WTC11 (cell line): ENCODE measurements at regions not wholly inside any gene's neighbourhood (a gene's known extent, or its start where the extent isn't known, plus 50 kb on each side); places are given as distances from the start of the nearest gene placed in this dataset.

ENCODE experiments used
- ATAC-seq: fragments of 200-7000 bp; cut with Tn5 transposase; 2 replicates; pipeline ENCODE4 v1.10.0; 2021; ENCODE audit warnings: mild to moderate bottlenecking, moderate library complexity
- CTCF ChIA-PET: fragments of 300-600 bp; sonication (Branson Sonifier 250); formaldehyde crosslinking; loops from one replicate; lab custom pipeline; 2021; ENCODE audit warnings: antibody characterized with exemption; lab: Charles Lee
- POLR2A ChIA-PET: fragments of 350-600 bp; sonication (Branson Sonifier 250); formaldehyde crosslinking; loops from one replicate; lab custom pipeline; 2021; ENCODE audit warnings: antibody characterized with exemption; lab: Charles Lee
- DNase-seq: peaks from one replicate; pipeline ENCODE4 v3.0.0; 2021; ENCODE audit warnings: low spot score
- H3K27ac Mint-ChIP-seq: 2 replicates; pipeline ENCODE4 v1.8.0; 2021; ENCODE audit warnings: mixed read lengths
- H3K27me3 Mint-ChIP-seq: 2 replicates; pipeline ENCODE4 v1.8.0; 2021; ENCODE audit warnings: low read depth, mild to moderate bottlenecking, moderate library complexity, mixed read lengths
- H3K36me3 Mint-ChIP-seq: 2 replicates; pipeline ENCODE4 v1.8.0; 2021; ENCODE audit warnings: mixed read lengths
- H3K4me1 Mint-ChIP-seq: 2 replicates; pipeline ENCODE4 v1.8.0; 2022; ENCODE audit warnings: mixed read lengths
- H3K4me3 Mint-ChIP-seq: 2 replicates; pipeline ENCODE4 v1.8.0; 2021; ENCODE audit warnings: mild to moderate bottlenecking, moderate library complexity, mixed read lengths
- H3K9me3 Mint-ChIP-seq: 2 replicates; pipeline ENCODE4 v1.8.0; 2021; ENCODE audit warnings: mixed read lengths
- CREM ChIP-seq: sonication (generic); formaldehyde crosslinking; IDR thresholded peaks from 2 replicates; pipeline ENCODE4 v1.8.1; 2022; ENCODE audit warnings: mild to moderate bottlenecking, missing genetic modification reagents, moderate library complexity
- EMX1 ChIP-seq: fragments of 250-450 bp; sonication (Bioruptor Pico); IDR thresholded peaks from 2 replicates; pipeline ENCODE4 v1.8.0; 2021; ENCODE audit warnings: mild to moderate bottlenecking
- FOXK1 ChIP-seq: sonication (generic); formaldehyde crosslinking; IDR thresholded peaks from 2 replicates; pipeline ENCODE4 v1.8.0; 2022; ENCODE audit warnings: mild to moderate bottlenecking, moderate library complexity, missing genetic modification reagents
- GTF2I ChIP-seq: fragments of 250-450 bp; sonication (Bioruptor Pico); conservative IDR thresholded peaks from 2 replicates; pipeline ENCODE4 v1.4.0; 2021; ENCODE audit warnings: mild to moderate bottlenecking
- IRF2 ChIP-seq: sonication (generic); formaldehyde crosslinking; IDR thresholded peaks from 2 replicates; pipeline ENCODE4 v1.8.0; 2022; ENCODE audit warnings: low read depth, missing genetic modification reagents, borderline replicate concordance
- PRRX2 ChIP-seq: fragments of 250-450 bp; sonication (Bioruptor Pico); IDR thresholded peaks from 2 replicates; pipeline ENCODE4 v1.8.0; 2021; ENCODE audit warnings: mild to moderate bottlenecking
- ZNF138 ChIP-seq: sonication (generic); formaldehyde crosslinking; conservative IDR thresholded peaks from 2 replicates; pipeline ENCODE4 v1.8.1; 2022; ENCODE audit warnings: mild to moderate bottlenecking, moderate library complexity, missing genetic modification reagents
- ZNF219 ChIP-seq: sonication (generic); formaldehyde crosslinking; IDR thresholded peaks from 2 replicates; pipeline ENCODE4 v1.8.0; 2023; ENCODE audit warnings: missing genetic modification reagents, mild to moderate bottlenecking, borderline replicate concordance
- ZNF396 ChIP-seq: fragments of 250-450 bp; sonication (Bioruptor Pico); IDR thresholded peaks from 2 replicates; pipeline ENCODE4 v1.8.0; 2021; ENCODE audit warnings: mild to moderate bottlenecking, moderate library complexity, borderline replicate concordance
- ZNF671 ChIP-seq: fragments of 250-450 bp; sonication (Bioruptor Pico); IDR thresholded peaks from 2 replicates; pipeline ENCODE4 v1.8.0; 2021; ENCODE audit warnings: mild to moderate bottlenecking
- TF ChIP-seq, protein P1 (sequence below): sonication (generic); formaldehyde crosslinking; IDR thresholded peaks from 2 replicates; pipeline ENCODE4 v1.8.1; 2022; ENCODE audit warnings: low read depth, missing genetic modification reagents, borderline replicate concordance
- TF ChIP-seq, protein P2 (sequence below): sonication (generic); formaldehyde crosslinking; IDR thresholded peaks from 2 replicates; pipeline ENCODE4 v1.8.1; 2023; ENCODE audit warnings: mild to moderate bottlenecking, missing genetic modification reagents, borderline replicate concordance
- TF ChIP-seq, protein P3 (sequence below): sonication (generic); formaldehyde crosslinking; IDR thresholded peaks from 2 replicates; pipeline ENCODE4 v1.8.0; 2023; ENCODE audit warnings: missing genetic modification reagents, mild to moderate bottlenecking, borderline replicate concordance
- TF ChIP-seq, protein P4 (sequence below): fragments of 250-450 bp; sonication (Bioruptor Pico); IDR thresholded peaks from 2 replicates; pipeline ENCODE4 v2.1.2; 2022; ENCODE audit warnings: mild to moderate bottlenecking, moderate library complexity
- TF ChIP-seq, protein P5 (sequence below): sonication (generic); formaldehyde crosslinking; IDR thresholded peaks from 2 replicates; pipeline ENCODE4 v1.8.1; 2023; ENCODE audit warnings: mild to moderate bottlenecking, missing genetic modification reagents
- TF ChIP-seq, protein P6 (sequence below): sonication (generic); formaldehyde crosslinking; IDR thresholded peaks from 2 replicates; pipeline ENCODE4 v1.8.1; 2022; ENCODE audit warnings: mild to moderate bottlenecking, missing genetic modification reagents, moderate library complexity, borderline replicate concordance

DNA sequence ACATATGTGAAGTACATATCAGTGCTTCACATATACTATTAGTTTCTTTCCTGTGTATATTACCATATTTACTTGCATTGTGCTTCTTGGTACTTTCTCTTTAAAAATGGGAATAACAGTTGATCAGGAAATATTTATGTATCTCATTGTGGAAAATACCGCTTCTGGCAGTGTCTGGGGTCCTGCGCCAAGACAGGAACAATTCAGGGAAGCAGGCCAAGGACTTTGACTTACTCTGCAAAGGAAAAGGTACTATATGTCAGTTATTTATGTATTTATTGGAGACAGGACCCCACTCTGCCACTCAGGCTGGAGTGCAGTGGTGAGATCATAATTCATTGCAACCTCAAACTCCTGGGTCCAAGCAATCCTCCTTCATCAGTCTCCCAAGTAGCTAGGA is 57.7 kb upstream of the NBEA start (continued):
- TF ChIP-seq, protein P1, sequence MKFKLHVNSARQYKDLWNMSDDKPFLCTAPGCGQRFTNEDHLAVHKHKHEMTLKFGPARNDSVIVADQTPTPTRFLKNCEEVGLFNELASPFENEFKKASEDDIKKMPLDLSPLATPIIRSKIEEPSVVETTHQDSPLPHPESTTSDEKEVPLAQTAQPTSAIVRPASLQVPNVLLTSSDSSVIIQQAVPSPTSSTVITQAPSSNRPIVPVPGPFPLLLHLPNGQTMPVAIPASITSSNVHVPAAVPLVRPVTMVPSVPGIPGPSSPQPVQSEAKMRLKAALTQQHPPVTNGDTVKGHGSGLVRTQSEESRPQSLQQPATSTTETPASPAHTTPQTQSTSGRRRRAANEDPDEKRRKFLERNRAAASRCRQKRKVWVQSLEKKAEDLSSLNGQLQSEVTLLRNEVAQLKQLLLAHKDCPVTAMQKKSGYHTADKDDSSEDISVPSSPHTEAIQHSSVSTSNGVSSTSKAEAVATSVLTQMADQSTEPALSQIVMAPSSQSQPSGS (CRISPR knock-in tag) = no peak
- TF ChIP-seq ZNF138 (no peak), IRF2 (CRISPR knock-in tag) (no peak)
- TF ChIP-seq, protein P2, sequence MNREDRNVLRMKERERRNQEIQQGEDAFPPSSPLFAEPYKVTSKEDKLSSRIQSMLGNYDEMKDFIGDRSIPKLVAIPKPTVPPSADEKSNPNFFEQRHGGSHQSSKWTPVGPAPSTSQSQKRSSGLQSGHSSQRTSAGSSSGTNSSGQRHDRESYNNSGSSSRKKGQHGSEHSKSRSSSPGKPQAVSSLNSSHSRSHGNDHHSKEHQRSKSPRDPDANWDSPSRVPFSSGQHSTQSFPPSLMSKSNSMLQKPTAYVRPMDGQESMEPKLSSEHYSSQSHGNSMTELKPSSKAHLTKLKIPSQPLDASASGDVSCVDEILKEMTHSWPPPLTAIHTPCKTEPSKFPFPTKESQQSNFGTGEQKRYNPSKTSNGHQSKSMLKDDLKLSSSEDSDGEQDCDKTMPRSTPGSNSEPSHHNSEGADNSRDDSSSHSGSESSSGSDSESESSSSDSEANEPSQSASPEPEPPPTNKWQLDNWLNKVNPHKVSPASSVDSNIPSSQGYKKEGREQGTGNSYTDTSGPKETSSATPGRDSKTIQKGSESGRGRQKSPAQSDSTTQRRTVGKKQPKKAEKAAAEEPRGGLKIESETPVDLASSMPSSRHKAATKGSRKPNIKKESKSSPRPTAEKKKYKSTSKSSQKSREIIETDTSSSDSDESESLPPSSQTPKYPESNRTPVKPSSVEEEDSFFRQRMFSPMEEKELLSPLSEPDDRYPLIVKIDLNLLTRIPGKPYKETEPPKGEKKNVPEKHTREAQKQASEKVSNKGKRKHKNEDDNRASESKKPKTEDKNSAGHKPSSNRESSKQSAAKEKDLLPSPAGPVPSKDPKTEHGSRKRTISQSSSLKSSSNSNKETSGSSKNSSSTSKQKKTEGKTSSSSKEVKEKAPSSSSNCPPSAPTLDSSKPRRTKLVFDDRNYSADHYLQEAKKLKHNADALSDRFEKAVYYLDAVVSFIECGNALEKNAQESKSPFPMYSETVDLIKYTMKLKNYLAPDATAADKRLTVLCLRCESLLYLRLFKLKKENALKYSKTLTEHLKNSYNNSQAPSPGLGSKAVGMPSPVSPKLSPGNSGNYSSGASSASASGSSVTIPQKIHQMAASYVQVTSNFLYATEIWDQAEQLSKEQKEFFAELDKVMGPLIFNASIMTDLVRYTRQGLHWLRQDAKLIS (CRISPR knock-in tag) = no peak

DNA sequence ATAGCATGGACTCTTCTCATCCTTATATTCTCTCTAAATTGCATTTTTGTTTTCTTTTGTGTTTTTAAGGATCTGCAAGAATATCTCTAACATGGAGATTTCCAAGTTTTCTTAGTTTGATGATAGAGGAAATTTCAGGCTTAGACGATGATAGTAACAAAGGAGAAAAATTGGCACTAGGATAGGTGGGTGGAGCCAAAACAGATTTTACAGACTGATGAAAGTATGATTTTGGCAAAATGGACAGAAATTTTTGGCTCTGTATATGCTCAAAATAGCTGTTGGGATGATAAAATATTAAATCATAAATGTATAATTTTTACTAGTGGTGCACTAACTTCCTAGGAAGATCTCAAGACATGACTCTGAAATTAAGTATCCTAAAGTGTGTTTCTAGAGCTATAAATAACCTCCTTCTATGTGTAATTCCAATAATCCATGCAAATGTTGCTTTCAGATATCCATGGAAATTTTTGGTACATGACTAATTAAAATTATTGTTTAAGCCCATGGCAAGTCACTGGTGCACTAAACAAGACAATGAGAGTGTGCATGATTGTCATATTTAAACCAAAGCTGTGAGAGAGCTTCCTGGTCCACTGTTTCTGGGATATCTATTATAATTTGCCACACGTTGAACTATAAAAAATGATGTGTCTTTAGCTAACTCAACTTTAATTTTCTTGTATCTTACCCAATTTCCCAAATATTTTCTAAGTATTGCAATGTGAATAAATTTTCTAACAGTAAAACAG is 55.8 kb upstream of the NBEA start:
- no peaks in the 10 kb centered on the region for H3K27me3 Mint-ChIP-seq
- ChIA-PET CTCF (interaction anchor here (0.5 kb wide), 1 partner anchor 40 kb away, joined by 3 read pairs; no protein-coding TSS in a partner anchor), POLR2A (interaction anchor here (0.6 kb wide), 1 partner anchor 252 kb away, joined by 4 read pairs; no protein-coding TSS in a partner anchor)
- peaks cover 4% of the 10 kb centered on the region; the same call in 1 of the 2 replicates for H3K9me3 Mint-ChIP-seq
- TF ChIP-seq ZNF396 (no peak), PRRX2 (CRISPR knock-in tag) (no peak), ZNF219 (CRISPR knock-in tag) (no peak), GTF2I (CRISPR knock-in tag) (no peak), ZNF671 (CRISPR knock-in tag) (no peak), EMX1 (CRISPR knock-in tag) (no peak), CREM (CRISPR knock-in tag) (no peak), FOXK1 (CRISPR knock-in tag) (no peak)
- TF ChIP-seq, protein P3, sequence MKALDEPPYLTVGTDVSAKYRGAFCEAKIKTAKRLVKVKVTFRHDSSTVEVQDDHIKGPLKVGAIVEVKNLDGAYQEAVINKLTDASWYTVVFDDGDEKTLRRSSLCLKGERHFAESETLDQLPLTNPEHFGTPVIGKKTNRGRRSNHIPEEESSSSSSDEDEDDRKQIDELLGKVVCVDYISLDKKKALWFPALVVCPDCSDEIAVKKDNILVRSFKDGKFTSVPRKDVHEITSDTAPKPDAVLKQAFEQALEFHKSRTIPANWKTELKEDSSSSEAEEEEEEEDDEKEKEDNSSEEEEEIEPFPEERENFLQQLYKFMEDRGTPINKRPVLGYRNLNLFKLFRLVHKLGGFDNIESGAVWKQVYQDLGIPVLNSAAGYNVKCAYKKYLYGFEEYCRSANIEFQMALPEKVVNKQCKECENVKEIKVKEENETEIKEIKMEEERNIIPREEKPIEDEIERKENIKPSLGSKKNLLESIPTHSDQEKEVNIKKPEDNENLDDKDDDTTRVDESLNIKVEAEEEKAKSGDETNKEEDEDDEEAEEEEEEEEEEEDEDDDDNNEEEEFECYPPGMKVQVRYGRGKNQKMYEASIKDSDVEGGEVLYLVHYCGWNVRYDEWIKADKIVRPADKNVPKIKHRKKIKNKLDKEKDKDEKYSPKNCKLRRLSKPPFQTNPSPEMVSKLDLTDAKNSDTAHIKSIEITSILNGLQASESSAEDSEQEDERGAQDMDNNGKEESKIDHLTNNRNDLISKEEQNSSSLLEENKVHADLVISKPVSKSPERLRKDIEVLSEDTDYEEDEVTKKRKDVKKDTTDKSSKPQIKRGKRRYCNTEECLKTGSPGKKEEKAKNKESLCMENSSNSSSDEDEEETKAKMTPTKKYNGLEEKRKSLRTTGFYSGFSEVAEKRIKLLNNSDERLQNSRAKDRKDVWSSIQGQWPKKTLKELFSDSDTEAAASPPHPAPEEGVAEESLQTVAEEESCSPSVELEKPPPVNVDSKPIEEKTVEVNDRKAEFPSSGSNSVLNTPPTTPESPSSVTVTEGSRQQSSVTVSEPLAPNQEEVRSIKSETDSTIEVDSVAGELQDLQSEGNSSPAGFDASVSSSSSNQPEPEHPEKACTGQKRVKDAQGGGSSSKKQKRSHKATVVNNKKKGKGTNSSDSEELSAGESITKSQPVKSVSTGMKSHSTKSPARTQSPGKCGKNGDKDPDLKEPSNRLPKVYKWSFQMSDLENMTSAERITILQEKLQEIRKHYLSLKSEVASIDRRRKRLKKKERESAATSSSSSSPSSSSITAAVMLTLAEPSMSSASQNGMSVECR (CRISPR knock-in tag) = no peak
- TF ChIP-seq, protein P4, sequence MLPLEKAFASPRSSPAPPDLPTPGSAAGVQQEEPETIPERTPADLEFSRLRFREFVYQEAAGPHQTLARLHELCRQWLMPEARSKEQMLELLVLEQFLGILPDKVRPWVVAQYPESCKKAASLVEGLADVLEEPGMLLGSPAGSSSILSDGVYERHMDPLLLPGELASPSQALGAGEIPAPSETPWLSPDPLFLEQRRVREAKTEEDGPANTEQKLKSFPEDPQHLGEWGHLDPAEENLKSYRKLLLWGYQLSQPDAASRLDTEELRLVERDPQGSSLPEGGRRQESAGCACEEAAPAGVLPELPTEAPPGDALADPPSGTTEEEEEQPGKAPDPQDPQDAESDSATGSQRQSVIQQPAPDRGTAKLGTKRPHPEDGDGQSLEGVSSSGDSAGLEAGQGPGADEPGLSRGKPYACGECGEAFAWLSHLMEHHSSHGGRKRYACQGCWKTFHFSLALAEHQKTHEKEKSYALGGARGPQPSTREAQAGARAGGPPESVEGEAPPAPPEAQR (CRISPR knock-in tag) = no peak
- TF ChIP-seq, protein P5, sequence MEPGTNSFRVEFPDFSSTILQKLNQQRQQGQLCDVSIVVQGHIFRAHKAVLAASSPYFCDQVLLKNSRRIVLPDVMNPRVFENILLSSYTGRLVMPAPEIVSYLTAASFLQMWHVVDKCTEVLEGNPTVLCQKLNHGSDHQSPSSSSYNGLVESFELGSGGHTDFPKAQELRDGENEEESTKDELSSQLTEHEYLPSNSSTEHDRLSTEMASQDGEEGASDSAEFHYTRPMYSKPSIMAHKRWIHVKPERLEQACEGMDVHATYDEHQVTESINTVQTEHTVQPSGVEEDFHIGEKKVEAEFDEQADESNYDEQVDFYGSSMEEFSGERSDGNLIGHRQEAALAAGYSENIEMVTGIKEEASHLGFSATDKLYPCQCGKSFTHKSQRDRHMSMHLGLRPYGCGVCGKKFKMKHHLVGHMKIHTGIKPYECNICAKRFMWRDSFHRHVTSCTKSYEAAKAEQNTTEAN (CRISPR knock-in tag) = no peak
- TF ChIP-seq, protein P6, sequence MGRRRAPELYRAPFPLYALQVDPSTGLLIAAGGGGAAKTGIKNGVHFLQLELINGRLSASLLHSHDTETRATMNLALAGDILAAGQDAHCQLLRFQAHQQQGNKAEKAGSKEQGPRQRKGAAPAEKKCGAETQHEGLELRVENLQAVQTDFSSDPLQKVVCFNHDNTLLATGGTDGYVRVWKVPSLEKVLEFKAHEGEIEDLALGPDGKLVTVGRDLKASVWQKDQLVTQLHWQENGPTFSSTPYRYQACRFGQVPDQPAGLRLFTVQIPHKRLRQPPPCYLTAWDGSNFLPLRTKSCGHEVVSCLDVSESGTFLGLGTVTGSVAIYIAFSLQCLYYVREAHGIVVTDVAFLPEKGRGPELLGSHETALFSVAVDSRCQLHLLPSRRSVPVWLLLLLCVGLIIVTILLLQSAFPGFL (CRISPR knock-in tag) = no peak
- H3K4me1 Mint-ChIP-seq = peaks cover 14% of the 10 kb centered on the region
- DNase-seq = no peak
- H3K4me3 Mint-ChIP-seq = no peak overlapping the region
- no peak for ATAC-seq
- H3K36me3 Mint-ChIP-seq = no peaks in the 10 kb centered on the region
- H3K27ac Mint-ChIP-seq = no peak overlapping the region
